IMR-90 (cell line): ENCODE measurements at regions not wholly inside any gene's neighbourhood (a gene's known extent, or its start where the extent isn't known, plus 50 kb on each side); places are given as distances from the start of the nearest gene placed in this dataset.

ENCODE experiments used
- ATAC-seq: fragments of 200-7000 bp; cut with Tn5 transposase; 2 replicates; pipeline ENCODE4 v1.9.1; 2020; ENCODE audit warnings: low read depth, mild to moderate bottlenecking, moderate library complexity
- BruUV-seq: library from RNA; stranded (reverse); fragments of 400-500 nt; replicated peaks from 2 replicates; lab custom pipeline; 2021; lab: Mats Ljungman, UMichigan
- CTCF ChIA-PET: fragments of 300-600 bp; formaldehyde crosslinking; extraction: SDS; loops from one replicate; lab custom pipeline; 2021; ENCODE audit warnings: antibody characterized with exemption; lab: Yijun Ruan, JAX
- POLR2A ChIA-PET: fragments of 300-600 bp; sonication (Branson Sonifier 250); formaldehyde crosslinking; loops from one replicate; lab custom pipeline; 2022; ENCODE audit warnings: antibody characterized with exemption; ENCODE audit not compliant: unreplicated experiment; lab: Charles Lee
- DNase-seq: peaks from one replicate; pipeline ENCODE4 v3.0.0; 2013
- H2AFZ ChIP-seq: replicated peaks from 2 replicates; pipeline ENCODE3; 2013; ENCODE audit warnings: low read length, mild to moderate bottlenecking; ENCODE audit not compliant: poor library complexity
- H2AK5ac ChIP-seq: 2 replicates; pipeline ENCODE4 v1.6.1; 2013; ENCODE audit warnings: low read depth, low read length, inconsistent platforms
- H2AK9ac ChIP-seq: replicated peaks from 2 replicates; pipeline ENCODE3; 2013; ENCODE audit warnings: mild to moderate bottlenecking, low read depth, low read length, moderate library complexity; ENCODE audit not compliant: poor library complexity
- H2BK120ac ChIP-seq: 2 replicates; pipeline ENCODE4 v1.6.1; 2013; ENCODE audit warnings: low read depth, low read length, inconsistent platforms
- H2BK15ac ChIP-seq: 3 replicates; pipeline ENCODE4 v1.6.1; 2013; ENCODE audit warnings: low read depth, low read length, inconsistent platforms
- H2BK20ac ChIP-seq: 2 replicates; pipeline ENCODE4 v1.6.1; 2013; ENCODE audit warnings: low read depth, mild to moderate bottlenecking, inconsistent platforms, low read length, moderate library complexity
- H2BK5ac ChIP-seq: 2 replicates; pipeline ENCODE4 v1.6.1; 2013; ENCODE audit warnings: mild to moderate bottlenecking, low read depth, low read length, inconsistent platforms; ENCODE audit not compliant: poor library complexity, severe bottlenecking
- H3K14ac ChIP-seq: replicated peaks from 2 replicates; pipeline ENCODE4 v1.6.1; 2013; ENCODE audit warnings: low read depth, low read length, inconsistent platforms
- H3K18ac ChIP-seq: 2 replicates; pipeline ENCODE4 v1.6.1; 2013; ENCODE audit warnings: low read depth, low read length, control low read depth
- H3K23ac ChIP-seq: 2 replicates; pipeline ENCODE4 v1.6.1; 2013; ENCODE audit warnings: low read depth, low read length, inconsistent platforms
- H3K27ac ChIP-seq: 2 replicates; pipeline ENCODE4 v1.5.1; 2013; ENCODE audit warnings: mild to moderate bottlenecking, control low read depth, low read length; ENCODE audit not compliant: insufficient read depth
- H3K27me3 ChIP-seq: 2 replicates; pipeline ENCODE4 v1.6.1; 2013; ENCODE audit warnings: low read length; ENCODE audit not compliant: control insufficient read depth, insufficient read depth
- H3K36me3 ChIP-seq: 2 replicates; pipeline ENCODE4 v1.6.1; 2013; ENCODE audit warnings: low read length, mixed read lengths; ENCODE audit not compliant: control insufficient read depth, insufficient read depth
- H3K4ac ChIP-seq: 2 replicates; pipeline ENCODE4 v1.6.1; 2013; ENCODE audit warnings: low read depth, low read length, inconsistent platforms
- H3K4me1 ChIP-seq: 2 replicates; pipeline ENCODE4 v1.6.1; 2013; ENCODE audit warnings: low read length, mixed read lengths; ENCODE audit not compliant: control insufficient read depth, insufficient read depth
- H3K4me2 ChIP-seq: 2 replicates; pipeline ENCODE4 v1.6.1; 2013; ENCODE audit warnings: low read depth, mild to moderate bottlenecking, control low read depth, low read length, moderate library complexity
- H3K4me3 ChIP-seq: 2 replicates; pipeline ENCODE4 v1.5.1; 2013; ENCODE audit warnings: low read depth, mild to moderate bottlenecking, control low read depth, low read length, moderate library complexity; ENCODE audit not compliant: insufficient read depth
- H3K56ac ChIP-seq: 2 replicates; pipeline ENCODE4 v1.6.1; 2013; ENCODE audit warnings: low read length, inconsistent platforms; ENCODE audit not compliant: insufficient read depth; ENCODE audit errors: extremely low read depth
- H3K79me1 ChIP-seq, 2 experiments: 2 replicates each; pipeline ENCODE4 v1.6.1; 2013; ENCODE audit warnings: low read length in 2 of 2, inconsistent platforms in 1 of 2, low read depth in 1 of 2
- H3K9ac ChIP-seq: 2 replicates; pipeline ENCODE4 v1.6.1; 2013; ENCODE audit warnings: low read depth, low read length, control low read depth
- H3K9me1 ChIP-seq: 2 replicates; pipeline ENCODE4 v1.6.1; 2013; ENCODE audit warnings: low read length, inconsistent platforms; ENCODE audit not compliant: insufficient read depth
- H3K9me3 ChIP-seq: 2 replicates; pipeline ENCODE4 v1.6.1; 2013; ENCODE audit warnings: low read length; ENCODE audit not compliant: control insufficient read depth, insufficient read depth
- H4K20me1 ChIP-seq: 2 replicates; pipeline ENCODE4 v1.6.1; 2013; ENCODE audit warnings: low read length, inconsistent platforms; ENCODE audit not compliant: insufficient read depth
- H4K5ac ChIP-seq: 2 replicates; pipeline ENCODE4 v1.6.1; 2013; ENCODE audit warnings: mild to moderate bottlenecking, low read depth, low read length, control low read depth
- H4K8ac ChIP-seq, 2 experiments: 2 replicates each; pipeline ENCODE4 v1.6.1; 2013; ENCODE audit warnings: low read depth in 2 of 2, low read length in 2 of 2, control low read depth in 1 of 2, inconsistent platforms in 1 of 2
- H4K91ac ChIP-seq: 2 replicates; pipeline ENCODE4 v1.6.1; 2013; ENCODE audit warnings: low read depth, low read length, inconsistent platforms; ENCODE audit not compliant: insufficient read depth
- BHLHE40 ChIP-seq: fragments of 150-350 bp; IDR thresholded peaks from 2 replicates; pipeline ENCODE4 v1.6.1; 2016; ENCODE audit warnings: mild to moderate bottlenecking, low read depth, low read length
- CHD1 ChIP-seq: IDR thresholded peaks from 2 replicates; pipeline ENCODE4 v1.6.1; 2012; ENCODE audit warnings: low read depth, low read length, improper control_type of control experiment
- CTCF ChIP-seq: conservative IDR thresholded peaks from 2 replicates; pipeline ENCODE4 v1.5.1; 2012; ENCODE audit warnings: mild to moderate bottlenecking, low read depth, low read length, improper control_type of control experiment
- FOS ChIP-seq: fragments of 150-350 bp; IDR thresholded peaks from 2 replicates; pipeline ENCODE4 v1.6.1; 2016; ENCODE audit warnings: low read depth, low read length
- MAFK ChIP-seq: IDR thresholded peaks from 2 replicates; pipeline ENCODE4 v1.6.1; 2012; ENCODE audit warnings: low read depth, low read length, improper control_type of control experiment
- MXI1 ChIP-seq: IDR thresholded peaks from 2 replicates; pipeline ENCODE4 v1.6.1; 2012; ENCODE audit warnings: low read depth, mild to moderate bottlenecking, low read length, moderate library complexity, borderline replicate concordance
- NFE2L2 ChIP-seq: fragments of 150-350 bp; IDR thresholded peaks from 2 replicates; pipeline ENCODE4 v1.6.1; 2016; ENCODE audit warnings: low read depth, mild to moderate bottlenecking, low read length
- SMC3 ChIP-seq: fragments of 150-350 bp; IDR thresholded peaks from 2 replicates; pipeline ENCODE4 v1.6.1; 2016; ENCODE audit warnings: low read depth, mild to moderate bottlenecking, antibody characterized with exemption, low read length, moderate library complexity
- dilution Hi-C: fragments of 300-500 bp; cut with HindIII; formaldehyde crosslinking; loops from one replicate; pipeline ENCODE4 v1.14.3; 2018; ENCODE audit warnings: low sequenced_read_pairs; ENCODE audit not compliant: unreplicated experiment
- in situ Hi-C: fragments of 300-500 bp; cut with MboI; formaldehyde crosslinking; loops from 3 replicates; pipeline ENCODE4 v1.14.3; 2019; ENCODE audit warnings: low sequenced_read_pairs, inconsistent platforms, mixed read lengths
- intact Hi-C: fragments of 100-400 bp; cut with micrococcal nuclease; formaldehyde crosslinking; loops from 2 replicates; pipeline ENCODE4 v1.10.0; 2022
- TF ChIP-seq, protein P1 (sequence below): fragments of 150-350 bp; IDR thresholded peaks from 2 replicates; pipeline ENCODE4 v1.6.1; 2017; ENCODE audit warnings: mild to moderate bottlenecking, antibody characterized with exemption, low read length, low read depth

GRCh38 chrX:95841863-95842262 lies 842.8 kb upstream of the DIAPH2 start:
- no peak overlapping the region for H2BK20ac ChIP-seq
- H2AK5ac ChIP-seq: no peak overlapping the region
- DNase-seq: no peak
- no peak overlapping the region for H2AK9ac ChIP-seq
- H2AFZ ChIP-seq: no peak overlapping the region
- no peaks in the 10 kb centered on the region for H3K9me3 ChIP-seq
- no peak overlapping the region for H4K91ac ChIP-seq
- no TSS peak for BruUV-seq
- H3K4me3 ChIP-seq: no peak overlapping the region
- no peak overlapping the region for H3K4ac ChIP-seq
- no peak overlapping the region for H3K9ac ChIP-seq
- H2BK15ac ChIP-seq: no peak overlapping the region
- intact Hi-C loops: no loop called here
- H3K4me2 ChIP-seq: no peak overlapping the region
- H3K36me3 ChIP-seq: no peaks in the 10 kb centered on the region
- no peak for ATAC-seq
- H3K14ac ChIP-seq: no peak overlapping the region
- H4K20me1 ChIP-seq: no peaks in the 10 kb centered on the region
- no peaks in the 10 kb centered on the region for H3K4me1 ChIP-seq
- TF ChIP-seq, protein P1, sequence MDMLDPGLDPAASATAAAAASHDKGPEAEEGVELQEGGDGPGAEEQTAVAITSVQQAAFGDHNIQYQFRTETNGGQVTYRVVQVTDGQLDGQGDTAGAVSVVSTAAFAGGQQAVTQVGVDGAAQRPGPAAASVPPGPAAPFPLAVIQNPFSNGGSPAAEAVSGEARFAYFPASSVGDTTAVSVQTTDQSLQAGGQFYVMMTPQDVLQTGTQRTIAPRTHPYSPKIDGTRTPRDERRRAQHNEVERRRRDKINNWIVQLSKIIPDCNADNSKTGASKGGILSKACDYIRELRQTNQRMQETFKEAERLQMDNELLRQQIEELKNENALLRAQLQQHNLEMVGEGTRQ: no peak
- TF ChIP-seq MXI1 (no peak), SMC3 (no peak), CTCF (no peak), FOS (no peak), BHLHE40 (no peak), NFE2L2 (no peak), MAFK (no peak), CHD1 (no peak)
- no peak overlapping the region for H2BK5ac ChIP-seq
- H3K27me3 ChIP-seq: no peaks in the 10 kb centered on the region
- in situ Hi-C loops: no loop called here
- CTCF ChIA-PET: no interaction called here
- H4K8ac ChIP-seq: no peak overlapping the region
- H3K79me1 ChIP-seq: no peaks in the 10 kb centered on the region
- POLR2A ChIA-PET: no interaction called here
- H3K9me1 ChIP-seq: no peaks in the 10 kb centered on the region
- no peak overlapping the region for H3K23ac ChIP-seq
- no peak overlapping the region for H3K27ac ChIP-seq
- H3K18ac ChIP-seq: no peak overlapping the region
- H2BK120ac ChIP-seq: no peak overlapping the region
- no peak overlapping the region for H3K56ac ChIP-seq
- dilution Hi-C loops: no loop called here
- no peak overlapping the region for H4K5ac ChIP-seq
